Tibial nerve (tissue), 4 donors: ENCODE measurements at regions not wholly inside any gene's neighbourhood (a gene's known extent, or its start where the extent isn't known, plus 50 kb on each side); places are given as distances from the start of the nearest gene placed in this dataset.

Experiments
- CTCF ChIP-seq, 5 experiments: fragments of 200-600 bp in 3 of 5; fragments of 450-650 bp in 2 of 5; sonication (generic) in 3 of 5; IDR thresholded peaks; one replicate each; pipeline ENCODE4 v1.5.1; 2016 to 2019; ENCODE audit warnings: antibody characterized with exemption in 5 of 5, mild to moderate bottlenecking in 3 of 5, moderate library complexity in 2 of 5
- EP300 ChIP-seq, 2 donors: sonication (generic); formaldehyde crosslinking; IDR thresholded peaks; one replicate each; pipeline ENCODE4 v1.6.1; 2017; ENCODE audit warnings: antibody characterized with exemption in 2 of 2, mild to moderate bottlenecking in 1 of 2
- POLR2A ChIP-seq, 2 donors: fragments of 450-650 bp; IDR thresholded peaks; one replicate each; pipeline ENCODE4 v1.6.1; 2017; ENCODE audit warnings: antibody characterized with exemption in 2 of 2, mild to moderate bottlenecking in 2 of 2, moderate library complexity in 2 of 2

DNA sequence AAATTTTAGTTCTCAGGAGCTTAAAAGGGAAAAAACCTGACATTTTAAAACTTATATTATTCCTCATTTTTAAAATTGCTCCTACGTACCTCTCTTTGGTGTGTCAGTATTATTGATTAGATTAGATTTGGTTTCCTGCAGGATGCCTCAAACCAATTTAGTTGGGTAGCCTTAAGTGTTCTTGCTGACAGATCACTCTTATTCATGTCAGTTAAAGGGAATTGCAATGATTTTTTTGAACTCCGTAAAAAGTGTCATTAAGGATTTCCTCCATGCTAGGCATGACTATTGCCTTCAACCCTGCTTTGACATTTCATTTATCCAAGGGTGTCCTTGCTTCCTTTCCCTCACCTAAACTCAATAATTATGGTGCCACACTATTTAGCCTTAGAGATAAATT is 149.0 kb upstream of the CDH7 start:
- TF ChIP-seq CTCF (IDR thresholded peaks at IDR 0.05) (no peak), POLR2A (IDR thresholded peaks at IDR 0.05) (no peak), EP300 (IDR thresholded peaks at IDR 0.05) (no peak)
